C4-2B (cell line): ENCODE measurements at regions not wholly inside any gene's neighbourhood (a gene's known extent, or its start where the extent isn't known, plus 50 kb on each side); places are given as distances from the start of the nearest gene placed in this dataset.

Experiments used
- H3K27ac ChIP-seq: fragments of 450-650 bp; 2 replicates; pipeline ENCODE4 v1.5.1; 2017
- CTCF ChIP-seq: fragments of 450-650 bp; conservative IDR thresholded peaks from 2 replicates; pipeline ENCODE4 v1.5.1; 2017; ENCODE audit warnings: mild to moderate bottlenecking
- ZFX ChIP-seq: fragments of 450-650 bp; IDR thresholded peaks from 2 replicates; pipeline ENCODE4 v1.6.1; 2017

DNA sequence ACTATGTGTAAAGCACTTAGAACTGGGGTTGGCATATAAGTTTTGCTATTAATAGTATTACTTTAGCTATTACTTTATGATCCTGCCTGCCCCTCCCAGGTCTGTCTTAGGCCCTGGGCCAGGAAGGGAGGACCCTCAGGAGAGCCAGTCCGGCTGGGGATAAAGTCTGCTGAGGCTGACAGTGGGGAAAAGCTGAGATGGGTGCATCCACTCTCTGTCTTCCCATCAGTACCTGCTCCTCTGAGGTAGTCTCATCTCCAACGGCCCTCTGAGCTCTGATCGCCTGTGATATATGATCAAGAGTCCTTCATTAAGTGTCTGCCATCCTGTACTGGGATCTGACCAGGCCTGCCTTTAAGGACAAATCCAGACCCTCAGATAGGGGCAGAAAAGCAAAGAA lies 156.5 kb upstream of the PJA1 start:
- no peak overlapping the region for H3K27ac ChIP-seq
- TF ChIP-seq CTCF, result no peak
- no peak for TF ChIP-seq ZFX

- TF ChIP-seq ZFX, result no peak
- TF ChIP-seq CTCF, result no peak
- no peak overlapping the region for H3K27ac ChIP-seq
Observed at GRCh38 chrX:69321006-69321655, 155.9 kb upstream of the PJA1 start.

DNA sequence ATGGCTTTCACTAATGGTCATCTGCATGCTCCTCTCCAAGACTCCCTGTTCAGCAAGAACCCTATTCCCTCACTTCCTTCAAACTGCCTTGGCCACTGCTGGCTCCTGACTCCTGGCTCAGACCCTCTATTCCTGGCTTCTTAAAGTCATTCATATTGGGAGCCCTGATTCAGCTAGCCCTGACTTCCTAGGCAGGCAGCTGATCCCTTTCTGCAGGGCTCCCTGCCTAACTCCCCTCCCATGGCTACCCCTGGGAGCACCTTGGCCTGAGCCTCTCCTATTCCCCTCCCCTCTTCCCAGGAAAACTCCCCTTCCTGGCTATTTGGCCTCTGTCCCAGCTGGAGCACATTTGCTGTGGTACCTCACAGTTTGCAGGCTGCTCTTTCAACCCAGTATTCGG lies 154.9 kb upstream of the PJA1 start:
- H3K27ac ChIP-seq, result no peak overlapping the region
- no peak for TF ChIP-seq CTCF

DNA sequence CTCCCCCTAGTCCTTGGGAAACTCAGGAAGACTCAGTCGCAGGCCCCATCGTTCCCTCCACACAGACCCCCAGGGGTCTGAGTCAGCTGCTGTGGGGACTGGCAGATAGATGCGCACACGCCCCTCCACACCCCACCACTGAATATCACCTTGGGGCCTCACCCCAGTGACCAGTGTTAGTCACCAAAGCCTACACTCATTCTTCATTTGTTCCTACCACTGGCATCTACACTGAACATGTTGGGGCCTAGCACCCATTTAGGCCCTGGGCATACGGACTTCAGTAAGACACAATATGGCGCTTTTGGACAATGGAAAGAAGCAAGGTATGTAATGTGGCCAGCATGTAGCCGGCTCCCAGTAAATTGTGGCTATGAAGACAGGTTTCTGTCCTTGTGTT lies 154.1 kb upstream of the PJA1 start:
- no peak overlapping the region for H3K27ac ChIP-seq
- TF ChIP-seq ZFX (no peak), CTCF (no peak)

DNA sequence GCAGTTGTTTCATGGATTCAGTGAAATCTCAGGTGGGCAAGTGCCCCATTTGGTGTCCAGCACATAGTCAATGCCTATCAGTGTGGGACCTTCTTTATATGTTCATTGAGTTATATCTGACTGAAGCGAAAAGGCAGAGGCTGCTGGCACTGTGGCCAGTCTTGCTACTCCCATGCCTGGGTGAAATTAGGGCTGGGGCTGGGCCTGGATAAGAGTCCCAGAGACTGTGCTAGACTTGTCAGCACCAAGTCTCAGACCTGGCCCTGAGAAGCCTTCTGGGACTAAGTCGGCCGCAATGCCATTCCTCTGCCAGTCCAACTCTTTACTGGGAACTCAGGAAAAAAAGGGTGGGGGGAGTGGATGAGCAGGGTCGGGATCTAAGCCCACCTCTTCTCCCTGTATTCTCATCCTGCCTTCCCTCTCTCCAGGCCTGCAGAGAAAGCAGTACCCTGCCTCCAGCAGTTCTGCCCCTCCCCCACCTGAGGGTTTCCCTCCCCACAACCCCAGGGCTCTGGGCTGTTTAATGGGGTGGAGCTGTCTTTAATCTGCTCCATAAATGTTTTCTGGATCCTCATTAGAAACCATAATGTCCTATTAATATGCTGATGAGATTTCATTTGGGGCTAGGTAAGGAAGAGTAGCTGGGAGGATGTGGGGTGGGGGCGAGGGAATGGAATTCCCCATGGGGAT lies 153.5 kb upstream of the PJA1 start:
- no peak overlapping the region for H3K27ac ChIP-seq
- TF ChIP-seq CTCF (no peak), ZFX (no peak)

GRCh38 chrX:69317721-69318120 lies 152.5 kb upstream of the PJA1 start:
- no peak for TF ChIP-seq CTCF
- TF ChIP-seq ZFX, result no peak
- no peak overlapping the region for H3K27ac ChIP-seq

- no peak for TF ChIP-seq CTCF
- no peak for TF ChIP-seq ZFX
- H3K27ac ChIP-seq, result peak overlapping the region; percentile 40; the same call in 1 of the 2 replicates
Observed at GRCh38 chrX:69314436-69315348, 149.4 kb upstream of the PJA1 start.
